ENCODE measurements at regions not wholly inside any gene's neighbourhood (a gene's known extent, or its start where the extent isn't known, plus 50 kb on each side); places are given as distances from the start of the nearest gene placed in this dataset.
A peak's percentile ranks its signal among the peaks of the same experiment; 100 is the strongest.

- Histone ChIP-seq H3K36me3 (ENCODE audit: low read depth) (no peaks in the 10 kb centered on the region), H3K4me1 (ENCODE audit: insufficient read depth, poor library complexity, severe bottlenecking) (peaks cover 10% of the 10 kb centered on the region), H3K27me3 (ENCODE audit: insufficient read depth, poor library complexity, severe bottlenecking) (no peaks in the 10 kb centered on the region), H3K27ac (ENCODE audit: poor library complexity, severe bottlenecking) (no peak overlapping the region), H3K4me3 (ENCODE audit: severe bottlenecking) (no peak overlapping the region), H3K9me3 (ENCODE audit: severe bottlenecking) (no peaks in the 10 kb centered on the region)
- no peak for TF ChIP-seq CTCF (IDR thresholded peaks at IDR 0.05; ENCODE audit: poor library complexity, severe bottlenecking)
- DNase-seq (ENCODE audit: low spot score) (no peak), ATAC-seq (ENCODE audit: low read depth) (no peak)
Measured at GRCh38 chr2:128735296-128735960, 416.8 kb upstream of the HS6ST1 start.

- Histone ChIP-seq H3K27me3 (ENCODE audit: insufficient read depth, poor library complexity, severe bottlenecking) (no peaks in the 10 kb centered on the region), H3K4me3 (ENCODE audit: severe bottlenecking) (no peak overlapping the region), H3K36me3 (ENCODE audit: low read depth) (no peaks in the 10 kb centered on the region), H3K9me3 (ENCODE audit: severe bottlenecking) (no peaks in the 10 kb centered on the region), H3K27ac (ENCODE audit: poor library complexity, severe bottlenecking) (no peak overlapping the region), H3K4me1 (ENCODE audit: insufficient read depth, poor library complexity, severe bottlenecking) (peaks cover 10% of the 10 kb centered on the region)
- DNase-seq (ENCODE audit: low spot score): no peak
- ATAC-seq (ENCODE audit: low read depth): no peak; the same call in 2 of the 3 replicates
- no peak for TF ChIP-seq CTCF (IDR thresholded peaks at IDR 0.05; ENCODE audit: poor library complexity, severe bottlenecking)
Measured at GRCh38 chr2:128736046-128736688, 417.5 kb upstream of the HS6ST1 start.

- ATAC-seq (ENCODE audit: low read depth) (peak; percentile 58), DNase-seq (ENCODE audit: low spot score) (no peak)
- Histone ChIP-seq H3K9me3 (ENCODE audit: severe bottlenecking) (no peaks in the 10 kb centered on the region), H3K4me1 (ENCODE audit: insufficient read depth, poor library complexity, severe bottlenecking) (peaks cover 10% of the 10 kb centered on the region), H3K36me3 (ENCODE audit: low read depth) (no peaks in the 10 kb centered on the region), H3K27me3 (ENCODE audit: insufficient read depth, poor library complexity, severe bottlenecking) (no peaks in the 10 kb centered on the region), H3K27ac (ENCODE audit: poor library complexity, severe bottlenecking) (no peak overlapping the region), H3K4me3 (ENCODE audit: severe bottlenecking) (no peak overlapping the region)
- peak; percentile 92 for TF ChIP-seq CTCF (IDR thresholded peaks at IDR 0.05; ENCODE audit: poor library complexity, severe bottlenecking)
Measured at GRCh38 chr2:128736689-128737545, 418.2 kb upstream of the HS6ST1 start.

GRCh38 chr2:128737546-128737826 lies 418.8 kb upstream of the HS6ST1 start:
- no peak for TF ChIP-seq CTCF (IDR thresholded peaks at IDR 0.05; ENCODE audit: poor library complexity, severe bottlenecking)
- ATAC-seq (ENCODE audit: low read depth) (no peak), DNase-seq (ENCODE audit: low spot score) (no peak)
- Histone ChIP-seq H3K4me1 (ENCODE audit: insufficient read depth, poor library complexity, severe bottlenecking) (peaks cover 10% of the 10 kb centered on the region), H3K27ac (ENCODE audit: poor library complexity, severe bottlenecking) (no peak overlapping the region), H3K36me3 (ENCODE audit: low read depth) (no peaks in the 10 kb centered on the region), H3K27me3 (ENCODE audit: insufficient read depth, poor library complexity, severe bottlenecking) (no peaks in the 10 kb centered on the region), H3K9me3 (ENCODE audit: severe bottlenecking) (no peaks in the 10 kb centered on the region), H3K4me3 (ENCODE audit: severe bottlenecking) (no peak overlapping the region)
